GM18520 (cell line): ENCODE measurements at regions not wholly inside any gene's neighbourhood (a gene's known extent, or its start where the extent isn't known, plus 50 kb on each side); places are given as distances from the start of the nearest gene placed in this dataset.
"Not testable (repeated sequence)": the region's sequence is repeated elsewhere in the genome, so short reads cannot be mapped to it uniquely, and the experiment has no call there.

Source experiments
- ATAC-seq: cut with Tn5 transposase; IDR thresholded peaks from one replicate; pipeline ENCODE4 v1.9.1; 2021; ENCODE audit not compliant: unreplicated experiment

GRCh38 chr13:90645582-90645981, 701.9 kb upstream of the MIR17HG start:
- ATAC-seq: no peak

- no peak for ATAC-seq
Measured at GRCh38 chr13:90648497-90648896, 699.0 kb upstream of the MIR17HG start.

DNA sequence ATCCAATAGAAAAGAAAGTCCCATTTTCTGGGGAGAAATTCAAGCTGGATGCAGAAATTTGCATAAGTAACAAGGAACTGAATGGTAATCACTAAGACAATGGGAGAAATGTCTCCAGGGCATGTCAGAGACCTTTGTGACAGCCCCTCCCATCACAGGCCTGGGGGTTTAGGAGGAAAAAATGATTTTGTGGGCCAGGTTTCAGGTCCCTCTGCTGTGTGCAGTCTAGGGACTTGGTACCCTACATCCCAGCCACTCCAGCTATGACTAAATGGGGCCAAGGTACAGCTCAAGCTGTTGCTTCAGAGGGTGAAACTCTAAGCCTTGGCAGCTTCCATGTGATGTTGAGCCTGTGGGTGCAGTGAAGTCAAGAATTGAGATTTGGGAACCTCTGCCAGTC, 695.5 kb upstream of the MIR17HG start:
- ATAC-seq: no peak

- no peak for ATAC-seq
Measured at GRCh38 chr13:90654970-90655369, 692.5 kb upstream of the MIR17HG start.

GRCh38 chr13:90664200-90664599, 683.3 kb upstream of the MIR17HG start:
- not testable (repeated sequence) for ATAC-seq

DNA sequence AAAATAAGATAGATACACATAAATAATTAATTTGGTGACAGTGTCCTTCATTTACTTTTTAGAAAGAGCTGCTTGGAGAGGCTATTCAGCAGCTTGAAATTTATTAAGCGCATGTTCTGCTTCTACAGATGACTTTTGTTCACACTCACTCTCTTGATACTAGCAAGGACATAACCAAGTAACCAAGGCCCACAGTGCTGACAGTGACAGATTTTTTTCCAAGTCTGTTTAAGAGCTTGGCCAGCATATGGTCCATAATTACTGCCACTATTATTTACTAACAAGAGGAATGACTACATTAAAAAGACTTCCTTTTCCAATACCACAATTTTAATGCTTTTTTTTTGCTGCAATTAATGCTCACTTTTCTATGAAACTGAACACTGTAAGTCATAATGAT, 673.7 kb upstream of the MIR17HG start:
- ATAC-seq: no peak

GRCh38 chr13:90675129-90675528, 672.4 kb upstream of the MIR17HG start:
- no peak for ATAC-seq

GRCh38 chr13:90680826-90681225, 666.7 kb upstream of the MIR17HG start:
- no peak for ATAC-seq

- ATAC-seq: no peak
Measured at GRCh38 chr13:90683711-90684131, 663.8 kb upstream of the MIR17HG start.

DNA sequence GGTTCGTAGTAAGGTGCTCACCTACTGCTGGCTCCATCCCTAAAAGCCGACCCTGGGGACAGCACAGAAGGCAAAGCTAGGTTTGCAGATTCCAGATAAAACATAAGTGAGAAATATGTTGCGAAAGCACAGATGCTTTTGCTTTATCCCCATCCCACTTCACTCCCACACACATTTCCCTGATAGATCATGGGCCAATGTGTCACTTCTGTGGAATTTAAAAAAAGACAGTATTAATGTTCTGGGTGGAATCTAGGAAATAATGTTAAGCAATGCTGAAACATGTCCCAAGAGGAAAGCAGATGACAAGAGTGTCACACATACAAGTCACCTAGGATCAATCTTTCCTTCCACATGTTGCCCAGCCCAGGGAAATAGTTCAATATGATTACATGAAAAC, 661.0 kb upstream of the MIR17HG start:
- no peak for ATAC-seq

- no peak for ATAC-seq
Measured at GRCh38 chr13:90689111-90689510, 658.4 kb upstream of the MIR17HG start.

- no peak for ATAC-seq
Measured at GRCh38 chr13:90690458-90691080, 656.9 kb upstream of the MIR17HG start.

- no peak for ATAC-seq
Measured at GRCh38 chr13:90696254-90696653, 651.2 kb upstream of the MIR17HG start.

DNA sequence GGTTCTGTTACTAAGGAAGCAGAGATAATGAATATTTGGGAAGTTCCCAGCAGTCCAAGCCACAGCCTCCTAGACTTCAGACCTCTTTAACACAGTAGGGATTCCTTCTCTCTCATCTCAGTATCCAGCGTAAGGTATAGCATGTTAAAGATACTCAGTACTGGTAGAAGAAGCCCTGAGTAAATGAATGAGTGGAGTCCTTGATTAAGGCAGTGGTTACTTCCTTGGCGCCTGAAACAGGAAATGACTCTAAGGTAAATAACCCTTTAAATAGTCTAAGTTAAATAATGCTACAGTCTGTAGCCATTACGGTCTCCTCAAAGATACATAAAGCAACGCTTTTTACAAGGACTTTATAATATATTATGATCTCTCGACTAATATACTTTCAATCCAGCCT, 650.8 kb upstream of the MIR17HG start:
- ATAC-seq: no peak

DNA sequence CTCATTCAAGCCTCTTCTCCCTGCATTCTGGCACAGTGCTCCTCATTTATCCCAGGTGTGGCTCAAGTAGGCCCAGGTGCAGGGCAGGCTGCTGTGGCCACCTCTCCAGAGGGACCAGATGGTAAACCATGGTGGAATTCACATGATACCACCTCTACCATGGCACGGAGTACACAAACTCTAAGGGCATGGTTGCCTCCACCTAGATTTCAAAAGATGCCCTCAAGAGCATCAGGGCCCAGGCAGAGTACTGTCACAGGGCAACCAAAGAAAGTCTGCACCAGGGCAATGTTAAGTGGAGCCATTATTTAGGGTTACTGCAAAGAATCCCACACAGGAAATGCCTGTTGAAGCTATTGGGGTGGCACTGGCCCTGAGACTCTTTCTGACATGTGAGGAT, 647.1 kb upstream of the MIR17HG start:
- no peak for ATAC-seq

DNA sequence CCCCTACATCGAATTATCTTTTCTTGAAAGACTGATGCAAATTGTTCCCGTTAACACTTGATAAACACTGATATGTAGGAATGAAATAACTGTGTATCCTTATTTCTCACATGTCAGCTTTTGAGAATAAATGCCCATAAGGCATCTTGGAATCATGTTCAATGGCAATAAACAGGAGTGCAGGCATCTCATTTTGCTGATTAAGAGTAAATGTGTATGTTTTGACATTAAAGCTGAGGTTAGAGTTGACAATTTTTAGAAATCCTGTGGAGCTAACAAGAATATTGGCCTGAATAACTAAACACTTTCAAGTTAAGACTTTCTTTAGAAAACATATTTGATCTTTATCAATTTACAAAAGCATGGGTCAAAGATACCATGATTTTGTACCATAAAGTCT, 646.2 kb upstream of the MIR17HG start:
- no peak for ATAC-seq

- no peak for ATAC-seq
Measured at GRCh38 chr13:90702050-90702449, 645.4 kb upstream of the MIR17HG start.

DNA sequence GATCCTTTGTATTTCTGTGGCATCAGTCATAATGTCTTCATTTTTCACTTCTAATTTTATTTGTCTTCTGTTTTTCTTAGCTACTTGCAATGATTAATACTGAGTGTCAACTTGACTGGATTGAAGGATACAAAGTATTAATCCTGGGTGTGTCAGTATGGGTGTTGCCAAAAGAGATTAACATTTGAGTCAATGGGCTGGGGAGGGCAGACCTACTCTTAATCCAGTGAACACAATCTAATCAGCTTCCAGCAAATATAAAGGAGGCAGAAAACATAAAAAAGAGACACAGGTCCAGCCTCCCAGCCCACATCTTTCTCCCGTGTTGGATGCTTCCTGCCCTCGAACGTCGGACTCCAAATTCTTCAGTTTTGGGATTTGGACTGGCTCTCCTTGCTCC, 640.9 kb upstream of the MIR17HG start:
- no peak for ATAC-seq

DNA sequence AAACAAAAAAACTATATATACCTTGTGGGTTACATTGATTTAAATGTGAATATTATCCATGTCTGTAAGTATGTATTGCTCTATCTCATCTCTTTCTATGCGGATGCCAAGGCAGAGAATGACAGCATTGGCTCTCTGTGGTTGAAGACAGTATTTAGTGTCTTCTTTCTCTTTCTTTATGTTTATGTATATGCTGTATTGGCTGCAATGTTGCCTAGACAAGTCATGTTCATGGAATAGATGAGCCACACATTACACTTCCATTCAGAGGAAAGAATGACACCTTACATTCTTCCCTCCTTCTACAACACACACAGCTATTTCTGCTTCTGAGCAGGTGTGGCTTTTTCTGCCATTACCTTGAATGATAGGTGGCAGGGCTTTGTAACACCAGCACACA, 639.4 kb upstream of the MIR17HG start:
- no peak for ATAC-seq

DNA sequence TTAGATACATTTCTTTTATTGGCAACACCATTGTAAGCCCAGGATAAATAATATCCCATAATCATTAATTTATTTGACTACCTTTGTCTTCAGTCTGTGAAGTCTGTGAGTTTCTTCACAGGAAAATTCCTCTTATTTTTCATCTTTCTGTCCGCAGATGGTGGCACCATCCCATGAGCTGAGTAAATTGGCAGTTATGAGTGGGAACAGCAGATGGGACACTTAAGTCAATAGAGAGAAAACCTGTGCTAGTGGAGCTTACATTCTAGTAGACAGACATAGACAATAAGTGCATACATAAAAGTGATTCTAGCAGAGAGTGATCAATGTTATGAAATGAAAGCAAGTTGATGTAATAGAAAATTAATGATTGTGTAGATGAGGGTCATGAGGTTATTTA, 638.2 kb upstream of the MIR17HG start:
- no peak for ATAC-seq

DNA sequence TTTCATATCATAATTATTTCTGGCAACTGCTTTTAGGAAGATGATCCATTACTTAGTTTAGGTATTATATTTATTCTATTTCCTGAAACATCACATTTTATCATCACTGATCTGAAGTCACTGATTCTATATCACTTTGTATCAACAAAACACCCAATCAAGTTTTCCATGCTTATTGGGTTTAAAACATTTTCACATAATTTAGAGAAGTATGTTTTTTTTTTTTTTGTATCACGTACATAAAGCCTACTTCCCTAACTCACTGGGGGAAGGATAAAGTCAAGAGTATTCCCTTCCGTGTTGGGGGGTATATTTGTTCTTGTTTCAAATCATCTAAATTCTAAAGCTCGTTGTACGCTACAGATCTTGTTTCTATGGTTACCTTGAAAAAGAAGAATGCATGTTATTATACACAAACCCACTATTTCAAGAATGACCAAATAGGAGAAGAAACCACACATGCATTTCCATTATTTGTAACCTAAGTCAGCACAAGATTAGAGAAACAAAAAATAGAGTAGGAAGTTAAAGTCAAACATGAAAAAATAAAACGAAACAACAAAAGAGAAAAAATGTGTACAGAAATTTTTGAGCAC, 637.2 kb upstream of the MIR17HG start:
- ATAC-seq: no peak

GRCh38 chr13:90713441-90714133, 633.9 kb upstream of the MIR17HG start:
- no peak for ATAC-seq

DNA sequence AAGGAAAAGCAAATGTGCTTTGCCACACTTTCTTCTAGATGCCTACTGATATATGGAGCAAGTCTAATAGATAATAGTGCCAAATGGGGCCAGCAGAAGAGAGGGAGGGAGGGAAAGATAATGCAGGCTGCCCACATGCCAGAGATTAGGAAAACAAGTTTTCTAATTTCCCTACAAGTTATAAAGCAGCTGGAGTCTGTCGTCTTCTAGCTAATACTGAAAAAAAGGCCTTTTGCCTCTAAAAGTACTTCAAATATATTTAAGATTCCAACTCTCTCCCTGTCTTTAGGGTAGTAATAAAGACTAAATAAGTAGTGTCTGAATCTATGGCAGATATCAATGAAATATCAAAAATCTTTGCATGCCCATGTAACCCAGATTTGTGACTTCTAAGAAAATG, 632.0 kb upstream of the MIR17HG start:
- ATAC-seq: no peak
